Activated T-cell treated with anti-CD3 and anti-CD28 coated beads, Interleukin-2, amount 50 U/mL, for 72 hours (primary cell): ENCODE measurements at regions not wholly inside any gene's neighbourhood (a gene's known extent, or its start where the extent isn't known, plus 50 kb on each side); places are given as distances from the start of the nearest gene placed in this dataset.
"Not testable (repeated sequence)": the region's sequence is repeated elsewhere in the genome, so short reads cannot be mapped to it uniquely, and the experiment has no call there.

ENCODE experiments used
- ATAC-seq, 2 donors: fragments of 150-1000 bp; cut with Tn5 transposase; replicated peaks in 1 of 2; 2 replicates each; pipeline ENCODE4 v1.10.0; 2021; ENCODE audit warnings: moderate library complexity in 2 of 2, mild to moderate bottlenecking in 1 of 2
- DNase-seq, 2 donors: peaks; one replicate each; pipeline ENCODE4 v3.0.0; 2021 to 2022; ENCODE audit warnings: mixed read lengths in 1 of 2
- H3K27ac Mint-ChIP-seq: one replicate; pipeline ENCODE4 v1.8.0; 2022; ENCODE audit warnings: mild to moderate bottlenecking, moderate library complexity, mixed read lengths
- H3K27me3 Mint-ChIP-seq: one replicate; pipeline ENCODE4 v1.8.0; 2022; ENCODE audit warnings: low read depth, mixed read lengths
- H3K36me3 Mint-ChIP-seq, 2 donors: one replicate each; pipeline ENCODE4 v1.8.0; 2022; ENCODE audit warnings: mixed read lengths in 2 of 2, mild to moderate bottlenecking in 1 of 2; ENCODE audit not compliant: insufficient read depth in 2 of 2
- H3K4me1 Mint-ChIP-seq: one replicate; pipeline ENCODE4 v1.8.0; 2022; ENCODE audit warnings: low read depth, mixed read lengths
- H3K4me3 Mint-ChIP-seq, 2 donors: one replicate each; pipeline ENCODE4 v1.8.0; 2022; ENCODE audit warnings: mild to moderate bottlenecking in 2 of 2, mixed read lengths in 2 of 2, moderate library complexity in 2 of 2
- H3K9me3 Mint-ChIP-seq, 2 donors: one replicate each; pipeline ENCODE4 v1.8.0; 2022; ENCODE audit warnings: mixed read lengths in 2 of 2

DNA sequence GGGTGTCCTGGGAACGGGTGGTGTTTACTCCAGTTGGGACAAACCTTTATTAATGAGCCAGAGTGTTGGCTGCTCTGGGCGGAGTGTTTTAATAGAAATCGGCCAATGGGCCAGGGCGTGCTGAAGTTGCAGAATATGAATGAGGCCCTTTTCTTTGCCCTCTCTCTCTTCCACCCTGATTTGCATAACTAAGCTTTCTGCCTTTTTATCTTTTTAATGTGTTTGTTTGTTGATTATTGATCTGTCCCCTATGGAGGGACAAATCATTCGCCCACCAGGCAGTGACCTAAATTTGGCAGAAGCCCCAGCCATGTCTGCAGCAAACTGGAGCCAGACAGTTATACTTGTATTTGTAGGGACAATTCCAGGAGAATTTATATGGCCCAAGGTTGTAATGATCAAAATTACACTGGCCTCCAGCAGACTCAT, 420.9 kb downstream of the PREX1 start:
- no peak overlapping the region for H3K4me3 Mint-ChIP-seq
- ATAC-seq: no peak
- H3K36me3 Mint-ChIP-seq: no peaks in the 10 kb centered on the region
- no peaks in the 10 kb centered on the region for H3K9me3 Mint-ChIP-seq
- H3K27me3 Mint-ChIP-seq: peaks cover 32% of the 10 kb centered on the region
- no peak overlapping the region for H3K27ac Mint-ChIP-seq
- peaks cover 13% of the 10 kb centered on the region for H3K4me1 Mint-ChIP-seq
- no peak for DNase-seq

DNA sequence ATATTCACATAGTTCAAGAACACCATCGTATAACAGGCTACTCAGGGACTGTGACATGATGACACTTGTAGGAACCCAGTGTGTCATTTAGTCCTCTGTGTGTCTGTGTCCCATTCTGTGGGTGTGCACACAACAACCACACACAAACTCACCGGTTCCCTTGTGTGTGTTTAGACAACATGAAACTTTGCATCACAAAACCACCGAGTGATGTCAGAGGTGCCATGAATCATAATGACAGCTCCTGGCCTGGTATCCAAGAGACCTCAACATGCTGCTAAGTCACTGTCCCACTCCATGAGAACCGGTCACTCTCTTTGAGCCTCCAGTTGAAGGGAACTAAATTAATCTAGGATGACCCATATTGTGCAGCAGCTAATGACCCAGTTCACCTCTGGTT, 421.3 kb downstream of the PREX1 start:
- Mint-ChIP-seq H3K27me3 (peaks cover 32% of the 10 kb centered on the region), H3K36me3 (no peaks in the 10 kb centered on the region), H3K4me3 (no peak overlapping the region), H3K9me3 (no peaks in the 10 kb centered on the region), H3K4me1 (peaks cover 13% of the 10 kb centered on the region), H3K27ac (no peak overlapping the region)
- ATAC-seq: peak; percentile 93 to 95
- peak; percentile 48 to 58 for DNase-seq

DNA sequence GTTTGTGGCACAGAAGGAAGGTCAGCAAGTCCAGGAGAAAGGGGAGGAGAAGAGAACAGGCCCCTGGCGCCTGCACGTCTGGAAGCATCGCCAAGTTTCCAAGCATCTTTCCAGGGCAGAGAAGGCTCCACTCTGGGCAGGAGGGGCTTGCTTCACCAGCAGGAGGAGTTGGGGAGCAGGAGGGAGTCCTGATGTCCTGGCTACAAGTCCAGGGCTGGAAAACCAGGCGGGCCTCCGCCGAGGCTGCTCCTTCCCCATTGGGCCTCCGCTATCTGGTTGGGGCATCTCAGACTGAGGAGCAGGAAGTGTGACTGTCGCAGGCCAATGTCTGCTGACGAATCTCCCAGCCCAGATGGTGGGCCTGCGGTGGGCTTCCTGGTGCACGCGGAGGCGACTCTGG, 421.9 kb downstream of the PREX1 start:
- peak; percentile 11 to 21 for DNase-seq
- H3K4me3 Mint-ChIP-seq: peak overlapping the region in 1 of 2 donors; percentile 29
- no peaks in the 10 kb centered on the region for H3K36me3 Mint-ChIP-seq
- H3K9me3 Mint-ChIP-seq: no peaks in the 10 kb centered on the region
- H3K27ac Mint-ChIP-seq: no peak overlapping the region
- peak; percentile 39 to 42 for ATAC-seq
- H3K27me3 Mint-ChIP-seq: peaks cover 32% of the 10 kb centered on the region
- H3K4me1 Mint-ChIP-seq: peaks cover 13% of the 10 kb centered on the region

DNA sequence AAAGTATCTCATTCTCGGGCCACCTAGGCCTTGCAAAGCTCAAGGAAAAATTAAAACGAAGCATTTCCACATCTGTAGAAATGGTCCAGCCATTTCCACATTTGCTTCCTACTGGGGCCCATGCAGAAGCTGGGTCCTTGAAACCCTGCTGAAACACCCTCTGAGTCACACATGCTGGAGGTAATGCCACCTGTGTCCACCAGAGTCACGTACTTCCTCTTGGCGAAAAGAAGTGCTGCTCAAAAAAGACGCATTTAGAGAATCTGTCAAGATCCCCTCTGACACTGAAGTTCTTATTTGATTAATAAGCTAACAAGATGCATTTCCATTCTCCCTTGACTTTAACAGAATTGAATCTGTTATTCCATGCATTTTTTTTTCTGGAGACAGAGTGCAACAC, 423.2 kb downstream of the PREX1 start:
- H3K27me3 Mint-ChIP-seq: peaks cover 28% of the 10 kb centered on the region
- no peaks in the 10 kb centered on the region for H3K9me3 Mint-ChIP-seq
- no peak overlapping the region for H3K27ac Mint-ChIP-seq
- H3K4me1 Mint-ChIP-seq: peaks cover 13% of the 10 kb centered on the region
- no peaks in the 10 kb centered on the region for H3K36me3 Mint-ChIP-seq
- DNase-seq (no peak), ATAC-seq (no peak)
- H3K4me3 Mint-ChIP-seq: no peak overlapping the region

DNA sequence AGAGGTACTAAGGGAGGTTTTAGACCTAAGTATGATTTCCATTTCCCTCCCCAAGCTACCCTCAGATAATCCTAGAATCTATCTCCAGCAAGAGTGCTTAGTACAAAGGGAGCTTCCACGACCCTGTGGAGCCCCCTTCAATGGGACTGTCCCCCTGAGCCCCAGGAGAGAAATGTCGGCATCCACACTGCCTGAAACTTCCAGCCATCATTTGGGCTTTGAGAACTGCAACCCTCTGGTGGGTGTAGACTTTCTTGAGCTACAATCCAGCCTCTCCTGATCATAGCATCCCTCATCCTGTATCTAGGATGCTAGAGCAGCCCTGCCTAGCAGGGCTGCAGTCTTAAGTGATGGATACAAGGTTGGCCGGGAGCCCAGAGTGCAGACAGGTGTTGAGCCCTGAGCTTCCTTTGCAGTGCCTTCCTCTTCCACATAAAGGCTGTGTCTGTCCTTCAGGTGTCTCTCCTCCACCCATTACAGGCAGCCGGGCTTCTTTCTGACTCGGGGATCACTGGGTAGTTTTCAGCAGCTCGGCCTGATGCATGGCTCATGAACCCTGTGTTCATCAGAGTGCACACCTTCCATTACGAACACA, 424.5 kb downstream of the PREX1 start:
- no peak for ATAC-seq
- H3K27me3 Mint-ChIP-seq: peaks cover 20% of the 10 kb centered on the region
- H3K36me3 Mint-ChIP-seq: no peaks in the 10 kb centered on the region
- no peaks in the 10 kb centered on the region for H3K9me3 Mint-ChIP-seq
- DNase-seq: no peak
- no peak overlapping the region for H3K27ac Mint-ChIP-seq
- peaks cover 13% of the 10 kb centered on the region for H3K4me1 Mint-ChIP-seq
- H3K4me3 Mint-ChIP-seq: no peak overlapping the region

DNA sequence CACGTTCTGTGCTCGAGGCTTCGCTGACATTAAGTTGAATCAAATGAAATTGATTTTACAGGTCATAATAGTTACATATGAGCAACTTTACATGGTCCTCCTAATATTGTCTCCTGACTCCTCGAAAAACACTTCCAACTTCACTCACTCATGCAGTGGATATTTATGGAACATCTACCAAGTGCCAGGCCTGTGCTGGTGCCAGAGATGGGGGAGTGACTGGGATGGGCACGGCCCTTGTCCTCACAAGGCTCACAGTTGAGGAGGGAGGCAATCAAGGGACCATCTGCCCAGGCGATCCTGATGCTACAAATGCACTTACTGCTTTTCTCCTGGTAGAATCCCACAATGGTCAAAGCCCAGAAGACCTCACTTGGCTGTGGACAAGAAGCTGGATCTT, 426.4 kb downstream of the PREX1 start:
- H3K9me3 Mint-ChIP-seq: no peaks in the 10 kb centered on the region
- no peaks in the 10 kb centered on the region for H3K36me3 Mint-ChIP-seq
- ATAC-seq: no peak
- H3K4me1 Mint-ChIP-seq: peaks cover 9% of the 10 kb centered on the region
- no peak overlapping the region for H3K27ac Mint-ChIP-seq
- no peak for DNase-seq
- no peak overlapping the region for H3K4me3 Mint-ChIP-seq
- H3K27me3 Mint-ChIP-seq: peaks cover 12% of the 10 kb centered on the region

DNA sequence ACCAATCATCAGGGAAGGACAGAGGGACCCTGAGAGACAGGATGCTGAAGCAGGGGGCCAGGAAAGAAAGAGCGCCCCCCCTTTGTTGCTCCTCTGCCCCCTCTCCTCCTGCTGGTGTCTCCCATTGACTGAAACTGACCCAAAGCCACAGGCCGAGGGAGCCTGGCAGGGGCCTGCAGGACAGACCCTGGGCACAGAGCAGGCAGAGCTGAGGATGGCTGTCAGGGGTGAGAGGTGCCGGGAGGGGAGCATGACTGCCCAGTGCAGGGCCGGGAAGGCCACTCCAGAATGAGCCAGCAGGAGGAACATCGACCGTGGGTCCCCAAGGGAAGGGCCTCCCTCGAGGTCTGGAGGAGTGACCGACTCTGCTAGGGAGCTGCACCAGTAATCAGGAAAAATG, 427.8 kb downstream of the PREX1 start:
- Mint-ChIP-seq H3K4me3 (no peak overlapping the region), H3K27me3 (peaks cover 6% of the 10 kb centered on the region), H3K36me3 (no peaks in the 10 kb centered on the region), H3K9me3 (no peaks in the 10 kb centered on the region), H3K4me1 (no peaks in the 10 kb centered on the region), H3K27ac (no peak overlapping the region)
- ATAC-seq (no peak), DNase-seq (no peak)

DNA sequence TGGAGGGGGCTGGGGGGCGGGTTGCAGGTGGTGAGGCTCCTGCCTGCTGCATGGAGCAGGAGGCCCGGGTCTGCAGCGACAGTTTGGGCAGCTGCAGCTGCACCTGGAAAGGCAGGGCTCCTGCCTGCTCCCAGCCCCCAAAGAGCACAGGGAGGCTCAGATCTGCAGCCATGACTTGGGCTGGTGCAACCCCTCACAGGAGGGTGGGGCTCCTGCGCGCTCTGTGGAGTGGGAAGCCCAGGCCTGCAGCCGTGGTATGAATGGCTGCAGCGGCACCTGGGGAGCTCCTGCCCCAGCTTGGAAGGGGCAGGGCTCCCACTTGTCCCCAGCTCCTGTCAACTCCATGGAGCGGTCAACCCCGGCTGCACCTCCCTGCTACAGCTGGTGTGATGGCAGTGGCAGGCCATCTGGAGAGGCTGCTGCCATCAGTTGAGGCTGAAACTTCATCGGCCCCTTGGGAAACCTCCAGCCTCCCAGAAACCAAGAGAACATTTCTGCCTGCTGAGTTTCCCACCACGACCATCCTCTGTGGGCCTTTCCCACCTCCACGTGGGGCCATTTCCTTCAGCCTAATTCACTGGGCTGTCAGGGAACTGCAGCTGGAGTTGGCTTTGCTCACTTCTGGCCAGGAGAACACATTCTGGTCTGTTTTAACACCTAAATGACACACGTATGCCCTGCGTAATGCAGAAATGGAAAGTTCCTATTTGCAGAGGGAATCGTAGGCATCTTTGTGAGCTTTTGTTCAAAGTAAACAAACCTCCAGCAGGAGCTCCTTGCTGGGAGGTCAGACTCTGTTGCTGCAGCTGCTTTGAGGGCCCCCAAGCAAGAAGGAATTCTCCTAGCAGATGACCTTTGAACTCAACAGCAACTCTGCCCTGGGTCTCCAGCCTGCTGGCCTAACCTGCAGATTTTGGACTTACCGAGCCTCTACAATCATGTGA, 429.0 kb downstream of the PREX1 start:
- Mint-ChIP-seq H3K4me3 (no peak overlapping the region), H3K27ac (no peak overlapping the region), H3K36me3 (no peaks in the 10 kb centered on the region), H3K27me3 (peaks cover 14% of the 10 kb centered on the region), H3K4me1 (no peaks in the 10 kb centered on the region), H3K9me3 (no peaks in the 10 kb centered on the region)
- DNase-seq: no peak
- no peak for ATAC-seq

DNA sequence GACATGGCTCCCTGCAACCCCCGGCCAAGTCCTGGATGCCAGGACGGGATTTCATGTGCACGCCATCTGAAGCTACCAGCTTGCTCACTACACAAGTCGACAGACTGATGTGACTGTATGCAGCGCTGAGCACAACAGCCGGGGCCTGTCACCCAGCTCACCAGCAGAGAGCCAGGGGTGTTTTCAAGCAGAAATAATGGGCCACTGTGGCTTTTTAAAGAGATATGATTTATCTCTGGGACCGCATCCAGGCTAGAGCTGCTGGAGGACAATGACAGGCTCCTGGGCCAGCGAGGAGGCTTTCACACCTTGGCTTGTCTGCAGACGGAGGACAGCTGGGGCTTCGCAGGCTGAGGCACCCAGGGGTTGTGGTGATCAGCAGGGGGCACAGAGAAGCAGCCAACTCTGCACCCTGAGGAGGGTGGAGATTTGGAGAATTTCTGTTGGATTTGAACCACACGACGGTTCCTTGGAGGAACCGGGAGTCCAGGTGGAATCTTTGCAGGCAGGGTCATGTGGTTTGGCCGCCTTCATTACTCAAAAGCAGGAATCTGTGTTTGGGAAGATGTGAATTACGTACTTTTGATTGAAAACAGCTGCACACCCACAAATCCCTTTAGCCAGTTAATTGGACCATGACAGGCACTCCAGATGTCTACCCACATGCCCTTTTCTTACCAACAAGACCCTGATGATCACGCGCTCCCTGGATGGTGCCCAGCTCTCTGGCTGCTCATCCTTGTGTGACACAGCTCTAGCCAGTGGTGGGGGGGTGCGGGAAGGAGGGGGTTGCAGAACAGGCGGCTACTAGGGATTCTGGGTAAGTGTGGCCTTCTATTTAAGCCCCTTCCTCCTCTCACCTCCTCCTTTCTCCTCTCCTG, 430.6 kb downstream of the PREX1 start:
- not testable (repeated sequence) for H3K36me3 Mint-ChIP-seq, DNase-seq, H3K27ac Mint-ChIP-seq, H3K4me1 Mint-ChIP-seq, H3K4me3 Mint-ChIP-seq, ATAC-seq, H3K9me3 Mint-ChIP-seq
- peaks cover 13% of the 10 kb centered on the region for H3K27me3 Mint-ChIP-seq

DNA sequence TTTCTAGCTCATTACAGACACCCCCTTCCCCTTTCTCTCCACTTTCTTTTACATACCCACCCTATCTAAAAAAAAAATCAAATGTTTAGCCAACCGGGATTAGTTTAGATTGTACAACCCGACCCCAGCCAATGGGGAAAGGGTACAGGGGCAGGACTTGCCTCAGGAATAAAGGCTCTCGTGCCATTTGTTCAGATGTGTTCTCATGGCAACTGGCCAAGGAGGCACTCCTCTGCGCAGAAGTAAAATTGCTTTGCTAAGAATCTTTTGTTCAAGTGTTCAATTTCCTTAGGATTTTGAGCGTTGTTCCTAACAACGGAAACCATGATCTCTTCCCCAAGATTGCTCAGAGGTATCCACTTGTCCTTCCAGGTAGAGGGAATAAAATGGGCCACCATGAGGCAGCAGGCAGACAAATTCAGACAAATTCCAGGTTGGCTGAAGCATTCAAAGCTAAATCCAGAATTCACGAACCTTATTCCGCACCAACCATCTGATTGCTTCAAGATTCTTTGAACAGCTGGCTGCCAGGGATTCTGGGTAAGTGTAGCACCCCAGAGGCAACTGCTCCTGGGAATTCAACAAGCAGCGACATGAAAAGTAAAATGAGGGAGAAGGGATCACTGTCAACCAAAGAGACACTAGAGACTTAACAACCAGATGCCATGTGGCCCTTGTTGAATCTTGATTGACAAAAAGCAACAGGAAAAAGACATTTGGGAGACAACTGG, 431.8 kb downstream of the PREX1 start:
- Mint-ChIP-seq H3K9me3 (peaks cover 5 to 8% of the 10 kb centered on the region in 2 donors), H3K27me3 (peaks cover 13% of the 10 kb centered on the region), H3K4me1 (no peaks in the 10 kb centered on the region), H3K4me3 (no peak overlapping the region), H3K36me3 (peaks cover 4 to 5% of the 10 kb centered on the region in 2 donors), H3K27ac (no peak overlapping the region)
- DNase-seq (no peak), ATAC-seq (no peak)

DNA sequence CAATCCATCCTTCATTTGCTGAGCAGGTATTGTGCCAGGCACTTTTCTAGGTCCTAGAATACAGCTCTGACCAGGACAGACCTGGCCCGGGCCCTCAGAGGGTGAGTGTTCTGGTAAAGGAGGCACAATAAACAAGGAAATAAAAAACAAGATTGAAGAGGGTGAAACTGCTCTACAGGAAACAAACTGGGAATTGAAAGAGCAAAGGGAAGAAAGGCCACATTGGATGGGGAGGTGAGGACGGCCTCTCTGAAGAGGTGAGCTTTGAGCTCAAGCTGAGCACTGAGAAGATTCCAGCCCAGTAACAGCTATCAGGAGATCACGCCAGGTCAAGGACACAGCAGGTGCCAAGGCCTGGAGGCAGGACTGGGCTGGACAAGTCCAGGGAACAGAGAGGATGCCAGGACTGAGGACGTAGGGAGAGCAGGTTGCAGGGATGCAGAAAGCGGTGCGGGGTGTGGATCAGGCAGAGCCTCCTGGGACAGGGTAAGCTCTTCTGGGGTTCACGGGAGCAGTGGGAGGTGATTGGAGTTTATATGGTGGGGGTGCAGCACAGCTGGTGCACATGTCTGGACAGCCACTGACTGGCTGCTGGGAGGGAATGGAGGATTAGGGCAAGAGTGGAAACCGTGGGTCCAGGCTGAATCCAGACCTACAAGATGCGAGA, 433.3 kb downstream of the PREX1 start:
- H3K4me1 Mint-ChIP-seq: no peaks in the 10 kb centered on the region
- no peak overlapping the region for H3K27ac Mint-ChIP-seq
- peaks cover 13% of the 10 kb centered on the region for H3K27me3 Mint-ChIP-seq
- H3K4me3 Mint-ChIP-seq: no peak overlapping the region
- H3K9me3 Mint-ChIP-seq: peaks cover 7 to 13% of the 10 kb centered on the region in 2 donors
- DNase-seq: no peak
- H3K36me3 Mint-ChIP-seq: peaks cover 4 to 6% of the 10 kb centered on the region in 2 donors
- no peak for ATAC-seq

DNA sequence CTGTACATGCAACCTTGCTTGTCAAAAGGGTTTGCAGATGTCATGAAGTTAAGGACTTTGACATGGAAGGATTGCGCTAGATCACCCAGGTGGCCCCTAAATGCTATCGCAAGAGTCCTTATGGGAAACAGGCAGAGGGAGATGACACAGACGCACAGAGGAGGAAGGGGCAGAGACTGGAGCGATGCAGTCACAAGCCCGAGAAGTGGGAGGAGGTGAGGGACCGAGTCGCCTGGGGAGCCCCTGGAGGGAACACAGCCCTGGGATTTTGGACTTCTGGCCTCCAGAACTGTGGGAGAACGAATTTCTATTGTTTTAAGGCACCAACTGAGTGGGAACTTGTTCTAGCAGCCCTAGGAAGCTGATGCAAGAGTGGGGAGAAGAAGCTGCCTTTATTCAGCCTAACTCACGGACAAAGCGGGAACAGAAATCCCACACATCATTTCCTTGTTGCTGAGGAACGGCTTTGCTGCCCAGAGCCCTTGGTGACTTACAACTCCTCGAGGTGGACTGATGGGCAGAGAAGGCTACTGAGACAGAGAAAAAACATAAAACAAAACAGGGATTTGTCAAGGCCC, 434.0 kb downstream of the PREX1 start:
- no peak for DNase-seq
- no peak for ATAC-seq
- Mint-ChIP-seq H3K9me3 (peaks cover 7 to 13% of the 10 kb centered on the region in 2 donors), H3K4me1 (no peaks in the 10 kb centered on the region), H3K36me3 (peaks cover 4 to 6% of the 10 kb centered on the region in 2 donors), H3K27me3 (peaks cover 13% of the 10 kb centered on the region), H3K27ac (no peak overlapping the region), H3K4me3 (no peak overlapping the region)
